ENCODE measurements at regions not wholly inside any gene's neighbourhood (a gene's known extent, or its start where the extent isn't known, plus 50 kb on each side); places are given as distances from the start of the nearest gene placed in this dataset.

DNA sequence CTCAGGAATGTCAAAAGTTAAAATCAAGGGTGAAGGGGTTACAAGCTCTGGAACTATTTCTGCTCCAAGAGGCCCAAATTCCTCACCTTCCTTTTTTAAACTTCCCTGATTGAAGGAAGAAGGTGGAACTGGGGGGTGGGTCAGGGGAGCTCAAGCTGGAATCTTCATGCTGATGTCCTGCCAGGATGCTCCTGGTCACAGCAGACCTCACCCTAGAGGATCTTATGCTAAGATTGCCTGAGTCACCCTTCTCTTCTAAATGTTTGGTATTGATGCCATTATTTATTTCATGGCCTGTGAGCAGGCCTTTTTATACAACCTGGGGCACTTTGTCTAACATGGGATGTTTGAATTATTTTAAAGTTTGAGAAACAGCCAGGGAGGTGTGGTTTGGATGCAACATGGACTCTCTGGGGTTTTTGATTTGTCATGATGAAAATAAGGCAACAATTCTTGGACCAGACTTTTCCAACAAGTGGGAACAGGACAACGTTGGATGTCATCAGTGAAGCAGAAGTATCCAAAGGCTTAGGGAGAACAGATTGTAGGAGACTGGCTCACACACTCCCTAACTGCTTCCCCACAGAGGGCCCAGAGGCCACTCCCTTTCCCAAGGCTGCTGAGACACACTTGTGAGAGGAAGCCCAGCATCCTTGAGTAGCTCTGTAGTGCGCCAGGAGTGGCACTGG, 420.2 kb upstream of the MEX3C start:
- WGBS (ENCODE audit: missing lambda C conversion rate): 0% methylated on average over 1 of the region's 2 CpGs
- TF ChIP-seq CBX2 (IDR thresholded peaks at IDR 0.05; ENCODE audit: borderline replicate concordance, low read depth): no peak
- no peak for TF ChIP-seq ESRRA (IDR thresholded peaks at IDR 0.05; ENCODE audit: borderline replicate concordance, low read length)
- TF ChIP-seq RFX5 (IDR thresholded peaks at IDR 0.05): no peak
- no peak for TF ChIP-seq MAX (IDR thresholded peaks at IDR 0.05)
- TF ChIP-seq, protein P1, sequence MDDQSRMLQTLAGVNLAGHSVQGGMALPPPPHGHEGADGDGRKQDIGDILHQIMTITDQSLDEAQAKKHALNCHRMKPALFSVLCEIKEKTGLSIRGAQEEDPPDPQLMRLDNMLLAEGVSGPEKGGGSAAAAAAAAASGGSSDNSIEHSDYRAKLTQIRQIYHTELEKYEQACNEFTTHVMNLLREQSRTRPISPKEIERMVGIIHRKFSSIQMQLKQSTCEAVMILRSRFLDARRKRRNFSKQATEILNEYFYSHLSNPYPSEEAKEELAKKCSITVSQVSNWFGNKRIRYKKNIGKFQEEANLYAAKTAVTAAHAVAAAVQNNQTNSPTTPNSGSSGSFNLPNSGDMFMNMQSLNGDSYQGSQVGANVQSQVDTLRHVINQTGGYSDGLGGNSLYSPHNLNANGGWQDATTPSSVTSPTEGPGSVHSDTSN (IDR thresholded peaks at IDR 0.05): no peak
- TF ChIP-seq RAD21 (conservative IDR thresholded peaks at IDR 0.05 in 1 of 2, IDR thresholded peaks at IDR 0.05 in 1 of 2): 0 out of 5 replicates have a peak, but pooled peaks of 1 of the 2 experiments have one; percentile 1
- no peak for TF ChIP-seq FOXS1 (CRISPR knock-in tag; IDR thresholded peaks at IDR 0.05)
- TF ChIP-seq E2F6 (IDR thresholded peaks at IDR 0.05; ENCODE audit: borderline replicate concordance, low read depth): no peak
- TF ChIP-seq JUNB (IDR thresholded peaks at IDR 0.05): peak; percentile 43; the same call in 1 of the 2 replicates
- TF ChIP-seq EP300 (IDR thresholded peaks at IDR 0.05): peak; percentile 7 to 13; a peak in 1 of 5 replicates
- TF ChIP-seq SMC3 (IDR thresholded peaks at IDR 0.05): no peak
- TF ChIP-seq EHMT2 (IDR thresholded peaks at IDR 0.05; ENCODE audit: low read depth): no peak
- TF ChIP-seq HEYL (CRISPR knock-in tag; IDR thresholded peaks at IDR 0.05): no peak
- no peak for TF ChIP-seq TFCP2L1 (CRISPR knock-in tag; IDR thresholded peaks at IDR 0.05)
- CTCF ChIA-PET: interaction anchor here (0.6 to 1.3 kb wide), 2 partner anchors 411 to 508 kb away, joined by 3 to 4 read pairs; no protein-coding TSS in a partner anchor
- POLR2A ChIA-PET: interaction anchor here (1.9 kb wide), 1 partner anchor 420 kb away, joined by 8 read pairs; the partner anchor contains the start of gene MEX3C
- Histone ChIP-seq H3K9me3 (no peaks in the 10 kb centered on the region), H3K4me3 (no peak overlapping the region), H3K27ac (peak overlapping the region; percentile 82 to 88), H3K4me1 (peaks cover 50% of the 10 kb centered on the region), H3K4me2 (peak overlapping the region; percentile 46)
- DNase-seq (ENCODE audit: low read depth in 1 of 2, low spot score in 1 of 2): peak; percentile 15 to 74
- no peak for FAIRE-seq
- peak; percentile 43 to 64; a peak in 5 of 6 replicates for ATAC-seq

DNA sequence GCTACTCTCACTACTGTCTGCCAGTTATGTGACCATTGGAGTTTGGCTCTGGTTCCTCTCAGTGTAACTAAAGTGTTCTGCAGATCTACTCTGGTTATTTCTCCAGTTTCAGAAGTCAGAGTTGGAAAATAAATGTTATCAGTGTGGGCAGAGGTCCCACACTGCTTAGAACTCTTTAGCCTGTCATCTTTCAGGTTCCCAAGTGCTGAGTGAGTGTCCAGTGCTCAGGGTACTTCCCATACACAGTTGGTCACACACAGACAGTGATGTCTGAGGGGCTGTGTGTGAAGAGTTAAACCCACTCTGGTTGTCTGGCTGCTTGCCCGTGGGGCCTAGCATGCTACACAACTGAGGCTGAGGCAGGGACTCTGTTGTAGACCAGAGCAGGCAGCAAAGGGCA, 421.8 kb upstream of the MEX3C start:
- Histone ChIP-seq H3K4me3 (no peak overlapping the region), H3K4me1 (peaks cover 42% of the 10 kb centered on the region), H3K4me2 (no peak overlapping the region), H3K9me3 (no peaks in the 10 kb centered on the region), H3K27ac (peak overlapping the region; percentile 24 to 88; a peak in 4 of 6 replicates)
- FAIRE-seq: no peak
- WGBS (ENCODE audit: missing lambda C conversion rate): 13% methylated on average over 1 of the region's 1 CpG
- CTCF ChIA-PET: no interaction called here
- TF ChIP-seq GATA3 (IDR thresholded peaks at IDR 0.05; ENCODE audit: borderline replicate concordance) (no peak), CBX2 (IDR thresholded peaks at IDR 0.05; ENCODE audit: borderline replicate concordance, low read depth) (no peak), JUNB (IDR thresholded peaks at IDR 0.05) (no peak), NPAS2 (CRISPR knock-in tag; IDR thresholded peaks at IDR 0.05; ENCODE audit: borderline replicate concordance) (no peak), POLR2A (IDR thresholded peaks at IDR 0.05; ENCODE audit: low read length) (no peak), CHD2 (IDR thresholded peaks at IDR 0.05; ENCODE audit: low read length, partially characterized antibody) (no peak), NFE2L2 (conservative IDR thresholded peaks at IDR 0.05; ENCODE audit: low read length) (no peak), SMC3 (IDR thresholded peaks at IDR 0.05) (no peak)
- no peak for ATAC-seq
- no peak for DNase-seq (ENCODE audit: low read depth in 1 of 2, low spot score in 1 of 2)
- POLR2A ChIA-PET: no interaction called here

- ChIA-PET CTCF (interaction anchor here (0.6 to 2.0 kb wide), 17 partner anchors 8 to 1759 kb away, joined by 3 to 16 read pairs (median 4); no protein-coding TSS in a partner anchor), POLR2A (no interaction called here)
- peak; percentile 73 to 76 for TF ChIP-seq RAD21 (conservative IDR thresholded peaks at IDR 0.05 in 1 of 2, IDR thresholded peaks at IDR 0.05 in 1 of 2)
- TF ChIP-seq SMC3 (IDR thresholded peaks at IDR 0.05): peak; percentile 55
- TF ChIP-seq CTCF (IDR thresholded peaks at IDR 0.05): peak; percentile 60
- TF ChIP-seq HOXB13 (CRISPR knock-in tag; IDR thresholded peaks at IDR 0.05; ENCODE audit: low read depth): no peak
- ATAC-seq (peak in 1 of 2 experiments; percentile 57; a peak in 3 of 6 replicates), DNase-seq (ENCODE audit: low read depth in 1 of 2, low spot score in 1 of 2) (peak; percentile 16 to 49), FAIRE-seq (no peak)
- Histone ChIP-seq H3K4me3 (no peak overlapping the region), H3K4me1 (peaks cover 22% of the 10 kb centered on the region), H3K4me2 (no peak overlapping the region), H3K9me3 (no peaks in the 10 kb centered on the region), H3K27ac (0 out of 6 replicates have a peak overlapping the region, but pooled peaks of 1 of the 2 experiments have one; percentile 21)
- 52% methylated on average over 14 of the region's 14 CpGs for WGBS (ENCODE audit: missing lambda C conversion rate)
Measured at GRCh38 chr18:51621113-51621863, 423.8 kb upstream of the MEX3C start.

All from A549 (cell line).